Calu3 (cell line): ENCODE measurements at regions not wholly inside any gene's neighbourhood (a gene's known extent, or its start where the extent isn't known, plus 50 kb on each side); places are given as distances from the start of the nearest gene placed in this dataset.

ENCODE experiments used
- BruUV-seq: library from RNA; stranded (reverse); fragments of 400-500 nt; replicated peaks from 2 replicates; lab custom pipeline; 2021; lab: Mats Ljungman, UMichigan
- CTCF ChIA-PET: fragments of 300-600 bp; sonication (Branson Sonifier 250); formaldehyde crosslinking; loops from one replicate; lab custom pipeline; 2022; ENCODE audit warnings: antibody characterized with exemption; lab: Charles Lee
- DNase-seq: peaks from one replicate; pipeline ENCODE4 v3.0.0; 2022
- H3K27ac Mint-ChIP-seq: one replicate; pipeline ENCODE4 v1.8.0; 2022; ENCODE audit warnings: mixed read lengths; ENCODE audit not compliant: unreplicated experiment
- H3K27me3 Mint-ChIP-seq: one replicate; pipeline ENCODE4 v1.8.0; 2022; ENCODE audit warnings: mixed read lengths; ENCODE audit not compliant: unreplicated experiment
- H3K36me3 Mint-ChIP-seq: one replicate; pipeline ENCODE4 v1.8.0; 2022; ENCODE audit warnings: mild to moderate bottlenecking, moderate library complexity, mixed read lengths; ENCODE audit not compliant: insufficient read depth, unreplicated experiment
- H3K4me1 Mint-ChIP-seq: one replicate; pipeline ENCODE4 v1.8.0; 2022; ENCODE audit warnings: mild to moderate bottlenecking, low read depth, mixed read lengths; ENCODE audit not compliant: unreplicated experiment
- H3K4me3 Mint-ChIP-seq: one replicate; pipeline ENCODE4 v1.8.0; 2022; ENCODE audit warnings: mild to moderate bottlenecking, low read depth, moderate library complexity, mixed read lengths; ENCODE audit not compliant: unreplicated experiment
- H3K9me3 Mint-ChIP-seq: one replicate; pipeline ENCODE4 v1.8.0; 2022; ENCODE audit warnings: low read depth, mixed read lengths; ENCODE audit not compliant: unreplicated experiment
- CTCF ChIP-seq: fragments of 200-600 bp; IDR thresholded peaks from one replicate; pipeline ENCODE4 v1.8.0; 2022; ENCODE audit warnings: antibody characterized with exemption; ENCODE audit not compliant: unreplicated experiment
- intact Hi-C: fragments of 100-400 bp; cut with micrococcal nuclease; formaldehyde crosslinking; loops from one replicate; pipeline ENCODE4 v1.10.0; 2022; ENCODE audit not compliant: unreplicated experiment

GRCh38 chr17:49915260-49915659, 53.7 kb upstream of the DLX4 start:
- H3K27me3 Mint-ChIP-seq: peaks cover 67% of the 10 kb centered on the region
- BruUV-seq: no TSS peak
- no peak overlapping the region for H3K27ac Mint-ChIP-seq
- no peaks in the 10 kb centered on the region for H3K9me3 Mint-ChIP-seq
- intact Hi-C loops: no loop called here
- H3K36me3 Mint-ChIP-seq: peaks cover 5% of the 10 kb centered on the region
- no peak overlapping the region for H3K4me3 Mint-ChIP-seq
- H3K4me1 Mint-ChIP-seq: peaks cover 22% of the 10 kb centered on the region
- TF ChIP-seq CTCF: no peak
- CTCF ChIA-PET: interaction anchor here (0.7 kb wide), 1 partner anchor 38 kb away, joined by 3 read pairs; no protein-coding TSS in a partner anchor
- DNase-seq: no peak

GRCh38 chr17:49915670-49916069, 53.3 kb upstream of the DLX4 start:
- Mint-ChIP-seq H3K4me3 (no peak overlapping the region), H3K9me3 (no peaks in the 10 kb centered on the region), H3K27ac (no peak overlapping the region), H3K36me3 (peaks cover 1% of the 10 kb centered on the region), H3K27me3 (peaks cover 64% of the 10 kb centered on the region), H3K4me1 (peaks cover 18% of the 10 kb centered on the region)
- no TSS peak for BruUV-seq
- intact Hi-C loops: no loop called here
- CTCF ChIA-PET: interaction anchor here (0.6 to 0.9 kb wide), 2 partner anchors 51 to 79 kb away, joined by 3 read pairs; partner anchors contain the start of gene DLX3
- DNase-seq: no peak
- TF ChIP-seq CTCF: no peak

- no TSS peak for BruUV-seq
- H3K4me3 Mint-ChIP-seq: no peak overlapping the region
- no peak for TF ChIP-seq CTCF
- CTCF ChIA-PET: interaction anchor here (0.9 to 1.0 kb wide), 3 partner anchors 22 to 176 kb away, joined by 3 read pairs; partner anchors contain the start of gene DLX3
- no peaks in the 10 kb centered on the region for H3K36me3 Mint-ChIP-seq
- DNase-seq: no peak
- peaks cover 7% of the 10 kb centered on the region for H3K4me1 Mint-ChIP-seq
- peaks cover 68% of the 10 kb centered on the region for H3K27me3 Mint-ChIP-seq
- H3K9me3 Mint-ChIP-seq: no peaks in the 10 kb centered on the region
- intact Hi-C loops: no loop called here
- no peak overlapping the region for H3K27ac Mint-ChIP-seq
Observed at GRCh38 chr17:49916854-49917515, 52.0 kb upstream of the DLX4 start.

- H3K27me3 Mint-ChIP-seq: peaks cover 75% of the 10 kb centered on the region
- H3K27ac Mint-ChIP-seq: no peak overlapping the region
- BruUV-seq: no TSS peak
- no peak for TF ChIP-seq CTCF
- intact Hi-C loops: no loop called here
- no peaks in the 10 kb centered on the region for H3K36me3 Mint-ChIP-seq
- no peak overlapping the region for H3K4me3 Mint-ChIP-seq
- H3K4me1 Mint-ChIP-seq: peaks cover 7% of the 10 kb centered on the region
- DNase-seq: no peak
- H3K9me3 Mint-ChIP-seq: no peaks in the 10 kb centered on the region
- CTCF ChIA-PET: no interaction called here
Observed at GRCh38 chr17:49918591-49918990, 50.4 kb upstream of the DLX4 start.
